GM12801 (cell line): ENCODE measurements at regions not wholly inside any gene's neighbourhood (a gene's known extent, or its start where the extent isn't known, plus 50 kb on each side); places are given as distances from the start of the nearest gene placed in this dataset.

ENCODE experiments used
- TF ChIP-seq, protein P1 (sequence below): IDR thresholded peaks from one replicate; pipeline ENCODE4 v1.5.1; 2011; ENCODE audit warnings: control low read depth; ENCODE audit not compliant: insufficient read length; ENCODE audit errors: extremely low read depth

DNA sequence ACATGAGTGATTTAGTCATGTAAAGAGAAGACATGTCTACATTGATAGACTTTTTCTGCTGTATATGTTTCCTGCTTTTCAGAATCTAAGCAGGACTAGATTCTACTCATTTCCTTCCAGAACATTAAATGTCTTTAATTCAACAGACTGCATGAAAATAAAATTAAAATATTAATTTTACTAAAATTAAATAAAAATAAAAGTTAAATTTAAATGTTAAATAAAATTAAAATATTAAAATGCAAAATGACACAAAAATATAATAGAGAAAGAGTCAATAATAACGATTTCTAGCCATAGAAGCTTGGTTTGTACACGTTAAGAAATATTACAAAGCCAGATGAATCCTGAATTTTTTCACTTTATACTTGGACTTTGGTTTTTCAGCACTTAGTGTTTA is 552.8 kb upstream of the NR5A2 start:
- TF ChIP-seq, protein P1, sequence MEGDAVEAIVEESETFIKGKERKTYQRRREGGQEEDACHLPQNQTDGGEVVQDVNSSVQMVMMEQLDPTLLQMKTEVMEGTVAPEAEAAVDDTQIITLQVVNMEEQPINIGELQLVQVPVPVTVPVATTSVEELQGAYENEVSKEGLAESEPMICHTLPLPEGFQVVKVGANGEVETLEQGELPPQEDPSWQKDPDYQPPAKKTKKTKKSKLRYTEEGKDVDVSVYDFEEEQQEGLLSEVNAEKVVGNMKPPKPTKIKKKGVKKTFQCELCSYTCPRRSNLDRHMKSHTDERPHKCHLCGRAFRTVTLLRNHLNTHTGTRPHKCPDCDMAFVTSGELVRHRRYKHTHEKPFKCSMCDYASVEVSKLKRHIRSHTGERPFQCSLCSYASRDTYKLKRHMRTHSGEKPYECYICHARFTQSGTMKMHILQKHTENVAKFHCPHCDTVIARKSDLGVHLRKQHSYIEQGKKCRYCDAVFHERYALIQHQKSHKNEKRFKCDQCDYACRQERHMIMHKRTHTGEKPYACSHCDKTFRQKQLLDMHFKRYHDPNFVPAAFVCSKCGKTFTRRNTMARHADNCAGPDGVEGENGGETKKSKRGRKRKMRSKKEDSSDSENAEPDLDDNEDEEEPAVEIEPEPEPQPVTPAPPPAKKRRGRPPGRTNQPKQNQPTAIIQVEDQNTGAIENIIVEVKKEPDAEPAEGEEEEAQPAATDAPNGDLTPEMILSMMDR: no peak

DNA sequence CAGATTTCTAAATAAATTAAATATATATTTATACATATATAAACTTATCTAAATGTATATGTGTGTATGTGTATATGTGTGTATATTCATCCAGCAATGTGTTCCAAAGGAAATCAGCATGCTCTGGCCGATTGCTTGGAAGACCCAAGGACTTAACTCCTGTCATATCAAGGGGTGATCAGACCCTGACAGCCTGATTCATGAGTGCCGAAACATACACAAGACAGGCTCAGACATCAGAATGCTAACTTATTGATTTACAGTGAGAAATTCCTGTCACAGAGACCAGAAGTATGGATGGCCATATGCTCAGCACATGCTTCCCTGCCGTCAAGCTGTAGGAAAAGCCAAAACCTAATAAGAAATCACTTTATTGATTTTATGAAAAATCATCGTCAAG is 545.1 kb upstream of the NR5A2 start:
- TF ChIP-seq, protein P1: no peak

- TF ChIP-seq, protein P1: no peak
Measured at GRCh38 chr1:199489594-199489993, 537.9 kb upstream of the NR5A2 start.

- TF ChIP-seq, protein P1: no peak
Measured at GRCh38 chr1:199490769-199491527, 536.6 kb upstream of the NR5A2 start.

GRCh38 chr1:199495432-199495831 is 532.1 kb upstream of the NR5A2 start:
- TF ChIP-seq, protein P1: no peak

- TF ChIP-seq, protein P1: no peak
Measured at GRCh38 chr1:199508072-199508471, 519.4 kb upstream of the NR5A2 start.

GRCh38 chr1:199508653-199509052 is 518.9 kb upstream of the NR5A2 start:
- TF ChIP-seq, protein P1: no peak
